GM23338 (cell line): ENCODE measurements at regions not wholly inside any gene's neighbourhood (a gene's known extent, or its start where the extent isn't known, plus 50 kb on each side); places are given as distances from the start of the nearest gene placed in this dataset.

Source experiments
- ATAC-seq: fragments of 200-7000 bp; cut with Tn5 transposase; 3 replicates; pipeline ENCODE4 v1.9.1; 2020
- DNase-seq: peaks from one replicate; pipeline ENCODE4 v3.0.0-alpha.2; 2015; ENCODE audit warnings: low spot score
- H2AFZ ChIP-seq: fragments of 200-600 bp; sonication (generic); 2 replicates; pipeline ENCODE4 v1.8.0; 2016; ENCODE audit warnings: antibody characterized with exemption, mild to moderate bottlenecking, moderate library complexity
- H3F3A ChIP-seq: fragments of 200-600 bp; sonication (generic); replicated peaks from 2 replicates; pipeline ENCODE4 v1.8.0; 2017; ENCODE audit warnings: antibody characterized with exemption, mixed run types, low read depth
- H3K27ac ChIP-seq: fragments of 200-600 bp; sonication (generic); 2 replicates; pipeline ENCODE4 v1.6.1; 2016; ENCODE audit warnings: low read depth
- H3K27me3 ChIP-seq: fragments of 200-600 bp; sonication (generic); 2 replicates; pipeline ENCODE4 v1.8.0; 2016; ENCODE audit warnings: mild to moderate bottlenecking, mixed run types, moderate library complexity; ENCODE audit not compliant: insufficient read depth
- H3K36me3 ChIP-seq: fragments of 200-600 bp; sonication (generic); 2 replicates; pipeline ENCODE4 v1.8.0; 2016; ENCODE audit warnings: mild to moderate bottlenecking; ENCODE audit not compliant: insufficient read depth
- H3K4me1 ChIP-seq: fragments of 200-600 bp; sonication (generic); 2 replicates; pipeline ENCODE4 v1.8.0; 2016; ENCODE audit warnings: mild to moderate bottlenecking, moderate library complexity; ENCODE audit not compliant: insufficient read depth
- H3K4me2 ChIP-seq: fragments of 200-600 bp; sonication (generic); 2 replicates; pipeline ENCODE4 v1.7.1; 2017; ENCODE audit warnings: mixed run types
- H3K4me3 ChIP-seq: fragments of 200-600 bp; sonication (generic); 2 replicates; pipeline ENCODE4 v1.6.1; 2016; ENCODE audit warnings: mixed run types
- H3K79me2 ChIP-seq: fragments of 200-600 bp; sonication (generic); replicated peaks from 2 replicates; pipeline ENCODE4 v1.8.0; 2017; ENCODE audit warnings: mild to moderate bottlenecking; ENCODE audit not compliant: insufficient read depth
- H3K9me2 ChIP-seq: fragments of 200-600 bp; sonication (generic); 2 replicates; pipeline ENCODE4 v1.8.0; 2017; ENCODE audit not compliant: insufficient read depth
- H4K20me1 ChIP-seq: fragments of 200-600 bp; sonication (generic); replicated peaks from 2 replicates; pipeline ENCODE4 v1.8.0; 2017; ENCODE audit warnings: mild to moderate bottlenecking; ENCODE audit not compliant: insufficient read depth
- H3K27ac Mint-ChIP-seq: 2 replicates; pipeline ENCODE4 v1.8.0; 2020; ENCODE audit warnings: inconsistent platforms, mild to moderate bottlenecking, moderate library complexity, mixed read lengths
- H3K27me3 Mint-ChIP-seq: 3 replicates; pipeline ENCODE4 v1.8.0; 2022; ENCODE audit warnings: low read depth, mild to moderate bottlenecking, moderate library complexity, mixed read lengths, inconsistent platforms; ENCODE audit not compliant: insufficient read depth, poor library complexity
- H3K36me3 Mint-ChIP-seq: 3 replicates; pipeline ENCODE4 v1.8.0; 2021; ENCODE audit warnings: low read depth, mild to moderate bottlenecking, inconsistent platforms, moderate library complexity, mixed read lengths
- H3K4me1 Mint-ChIP-seq: 3 replicates; pipeline ENCODE4 v1.8.0; 2020; ENCODE audit warnings: mild to moderate bottlenecking, inconsistent platforms, mixed read lengths
- H3K4me3 Mint-ChIP-seq: 3 replicates; pipeline ENCODE4 v1.8.0; 2021; ENCODE audit warnings: moderate library complexity, mild to moderate bottlenecking, inconsistent platforms, mixed read lengths
- H3K9me3 Mint-ChIP-seq: 3 replicates; pipeline ENCODE4 v1.8.0; 2020; ENCODE audit warnings: moderate library complexity, mild to moderate bottlenecking, inconsistent platforms, mixed read lengths
- CREB1 ChIP-seq: fragments of 250-450 bp; sonication (Bioruptor Pico); IDR thresholded peaks from 2 replicates; pipeline ENCODE4 v1.5.0; 2020; ENCODE audit warnings: low read depth, mild to moderate bottlenecking, moderate library complexity
- CTCF ChIP-seq, 2 experiments: fragments of 200-600 bp in 1 of 2; sonication (generic) in 1 of 2; conservative IDR thresholded peaks; 2 replicates each; pipeline versions ENCODE4 v1.5.1 to v1.6.1; 2016 to 2017; ENCODE audit warnings: antibody characterized with exemption in 2 of 2, low read depth in 2 of 2, mild to moderate bottlenecking in 2 of 2, moderate library complexity in 1 of 2
- ETS1 ChIP-seq: IDR thresholded peaks from 2 replicates; pipeline ENCODE4 v1.6.1; 2016; ENCODE audit warnings: antibody characterized with exemption
- EZH2 ChIP-seq: fragments of 200-600 bp; sonication (generic); IDR thresholded peaks from one replicate; pipeline ENCODE4 v1.8.0; 2017; ENCODE audit warnings: antibody characterized with exemption, mild to moderate bottlenecking, low read depth; ENCODE audit not compliant: unreplicated experiment
- EZH2phosphoT487 ChIP-seq: fragments of 200-600 bp; sonication (generic); IDR thresholded peaks from one replicate; pipeline ENCODE4 v1.8.1; 2018; ENCODE audit warnings: antibody characterized with exemption; ENCODE audit not compliant: unreplicated experiment
- JUNB ChIP-seq: IDR thresholded peaks from one replicate; pipeline ENCODE4 v1.6.1; 2016; ENCODE audit warnings: antibody characterized with exemption; ENCODE audit not compliant: unreplicated experiment
- REST ChIP-seq: IDR thresholded peaks from one replicate; pipeline ENCODE4 v1.6.1; 2018; ENCODE audit warnings: antibody characterized with exemption; ENCODE audit not compliant: unreplicated experiment
- STAT1 ChIP-seq: IDR thresholded peaks from one replicate; pipeline ENCODE4 v1.6.1; 2016; ENCODE audit warnings: antibody characterized with exemption; ENCODE audit not compliant: unreplicated experiment
- ZNF114 ChIP-seq: fragments of 250-450 bp; sonication (Bioruptor Pico); IDR thresholded peaks from 2 replicates; pipeline ENCODE4 v1.5.0; 2020; ENCODE audit warnings: mild to moderate bottlenecking, moderate library complexity
- ZNF331 ChIP-seq: fragments of 250-450 bp; sonication (Bioruptor Pico); IDR thresholded peaks from 2 replicates; pipeline ENCODE4 v1.5.0; 2020; ENCODE audit warnings: low read depth, mild to moderate bottlenecking, moderate library complexity
- ZNF462 ChIP-seq: fragments of 250-450 bp; sonication (Bioruptor Pico); IDR thresholded peaks from 2 replicates; pipeline ENCODE4 v1.5.0; 2020; ENCODE audit warnings: mild to moderate bottlenecking, moderate library complexity

GRCh38 chrX:125810856-125811255, 355.2 kb downstream of the DCAF12L2 start:
- no peaks in the 10 kb centered on the region for H3K36me3 Mint-ChIP-seq
- H3K9me3 Mint-ChIP-seq, result no peaks in the 10 kb centered on the region; the same call in 2 of the 3 replicates
- Histone ChIP-seq H3K36me3 (no peaks in the 10 kb centered on the region), H4K20me1 (no peaks in the 10 kb centered on the region), H3K4me3 (no peak overlapping the region), H3K9me2 (no peaks in the 10 kb centered on the region), H3K79me2 (no peaks in the 10 kb centered on the region), H3F3A (no peaks in the 10 kb centered on the region), H3K4me1 (no peaks in the 10 kb centered on the region), H3K27me3 (no peaks in the 10 kb centered on the region), H3K27ac (no peak overlapping the region), H3K4me2 (no peak overlapping the region), H2AFZ (no peak overlapping the region)
- no peaks in the 10 kb centered on the region for H3K4me1 Mint-ChIP-seq
- no peak for DNase-seq
- no peak overlapping the region for H3K4me3 Mint-ChIP-seq
- ATAC-seq, result no peak
- H3K27ac Mint-ChIP-seq, result no peak overlapping the region
- TF ChIP-seq JUNB (no peak), REST (no peak), ZNF462 (CRISPR knock-in tag) (no peak), ZNF114 (CRISPR knock-in tag) (no peak), CREB1 (CRISPR knock-in tag) (no peak), EZH2 (no peak), EZH2phosphoT487 (no peak), CTCF (conservative IDR thresholded peaks at IDR 0.05; ENCODE audit: low read depth in 2 of 2) (no peak), STAT1 (no peak), ZNF331 (CRISPR knock-in tag) (no peak), ETS1 (no peak)
- peaks cover under 1% of the 10 kb centered on the region for H3K27me3 Mint-ChIP-seq
